Loucy (cell line): ENCODE measurements at regions not wholly inside any gene's neighbourhood (a gene's known extent, or its start where the extent isn't known, plus 50 kb on each side); places are given as distances from the start of the nearest gene placed in this dataset.

Experiments used
- CTCF ChIP-seq: fragments of 200-600 bp; sonication (generic); conservative IDR thresholded peaks from 2 replicates; pipeline ENCODE4 v1.5.1; 2014; ENCODE audit warnings: mild to moderate bottlenecking, antibody characterized with exemption, low read length
- EZH2phosphoT487 ChIP-seq: fragments of 200-600 bp; IDR thresholded peaks from 2 replicates; pipeline ENCODE4 v1.6.1; 2018; ENCODE audit warnings: antibody characterized with exemption, mild to moderate bottlenecking, moderate library complexity, borderline replicate concordance

- TF ChIP-seq CTCF (peak; percentile 65), EZH2phosphoT487 (no peak)
Observed at GRCh38 chr3:181176601-181177000, 187.1 kb upstream of the DNAJC19 start.
